ENCODE measurements at regions not wholly inside any gene's neighbourhood (a gene's known extent, or its start where the extent isn't known, plus 50 kb on each side); places are given as distances from the start of the nearest gene placed in this dataset.

DNA sequence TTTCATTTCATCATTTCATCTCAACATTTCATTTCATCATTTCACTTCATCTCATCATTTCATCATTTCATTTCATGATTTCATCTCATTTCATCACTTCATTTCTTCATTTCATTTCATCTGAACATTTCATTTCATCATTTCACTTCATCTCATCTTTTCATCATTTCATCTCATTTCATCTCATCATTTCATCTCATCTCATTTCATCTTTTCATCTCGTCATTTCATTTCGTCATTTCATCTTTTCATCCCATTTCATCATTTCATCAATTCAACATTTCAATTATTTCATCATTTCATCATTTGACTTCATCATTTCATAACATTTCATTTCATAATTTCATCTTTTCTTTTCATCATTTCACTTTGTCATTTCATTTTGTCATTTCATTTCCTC lies 128.4 kb downstream of the ANKRD30BL start:
- TF ChIP-seq RAD21 (conservative IDR thresholded peaks at IDR 0.05): no peak
- no peak for TF ChIP-seq TAF1 (IDR thresholded peaks at IDR 0.05; ENCODE audit: low read depth)
- TF ChIP-seq MXI1 (conservative IDR thresholded peaks at IDR 0.05; ENCODE audit: poor library complexity, severe bottlenecking): no peak
- TF ChIP-seq, protein P1, sequence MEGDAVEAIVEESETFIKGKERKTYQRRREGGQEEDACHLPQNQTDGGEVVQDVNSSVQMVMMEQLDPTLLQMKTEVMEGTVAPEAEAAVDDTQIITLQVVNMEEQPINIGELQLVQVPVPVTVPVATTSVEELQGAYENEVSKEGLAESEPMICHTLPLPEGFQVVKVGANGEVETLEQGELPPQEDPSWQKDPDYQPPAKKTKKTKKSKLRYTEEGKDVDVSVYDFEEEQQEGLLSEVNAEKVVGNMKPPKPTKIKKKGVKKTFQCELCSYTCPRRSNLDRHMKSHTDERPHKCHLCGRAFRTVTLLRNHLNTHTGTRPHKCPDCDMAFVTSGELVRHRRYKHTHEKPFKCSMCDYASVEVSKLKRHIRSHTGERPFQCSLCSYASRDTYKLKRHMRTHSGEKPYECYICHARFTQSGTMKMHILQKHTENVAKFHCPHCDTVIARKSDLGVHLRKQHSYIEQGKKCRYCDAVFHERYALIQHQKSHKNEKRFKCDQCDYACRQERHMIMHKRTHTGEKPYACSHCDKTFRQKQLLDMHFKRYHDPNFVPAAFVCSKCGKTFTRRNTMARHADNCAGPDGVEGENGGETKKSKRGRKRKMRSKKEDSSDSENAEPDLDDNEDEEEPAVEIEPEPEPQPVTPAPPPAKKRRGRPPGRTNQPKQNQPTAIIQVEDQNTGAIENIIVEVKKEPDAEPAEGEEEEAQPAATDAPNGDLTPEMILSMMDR (IDR thresholded peaks at IDR 0.05; ENCODE audit: poor library complexity, severe bottlenecking): no peak
- TF ChIP-seq EP300 (conservative IDR thresholded peaks at IDR 0.05; ENCODE audit: poor library complexity, severe bottlenecking): no peak
- TF ChIP-seq POLR2AphosphoS5 (IDR thresholded peaks at IDR 0.05): no peak

Measured in neural cell (in vitro differentiated cells).